ENCODE measurements at regions not wholly inside any gene's neighbourhood (a gene's known extent, or its start where the extent isn't known, plus 50 kb on each side); places are given as distances from the start of the nearest gene placed in this dataset.

GRCh38 chr5:6046296-6046967, 331.9 kb downstream of the MED10 start:
- no peak overlapping the region for H3K27ac ChIP-seq (ENCODE audit: low read length)
- no peak overlapping the region for H3K4me3 ChIP-seq (ENCODE audit: low read length in 2 of 2)
- no peaks in the 10 kb centered on the region for H3K36me3 ChIP-seq (ENCODE audit: control insufficient read depth in 2 of 2, insufficient read depth in 2 of 2, low read length in 2 of 2)
- no peaks in the 10 kb centered on the region for H3K9me3 ChIP-seq (ENCODE audit: control insufficient read depth in 2 of 2, low read length in 2 of 2)
- H3K9ac ChIP-seq (ENCODE audit: low read length in 2 of 2) = no peak overlapping the region
- peaks cover 4% of the 10 kb centered on the region in 2 donors for H3K27me3 ChIP-seq (ENCODE audit: control insufficient read depth in 1 of 2, insufficient read depth in 2 of 2, low read length in 2 of 2)
- H3K4me1 ChIP-seq (ENCODE audit: control insufficient read depth, insufficient read depth, low read length) = no peaks in the 10 kb centered on the region

- no peak overlapping the region for H3K27ac ChIP-seq (ENCODE audit: low read length)
- H3K4me1 ChIP-seq (ENCODE audit: control insufficient read depth, insufficient read depth, low read length) = no peaks in the 10 kb centered on the region
- H3K36me3 ChIP-seq (ENCODE audit: control insufficient read depth in 2 of 2, insufficient read depth in 2 of 2, low read length in 2 of 2) = no peaks in the 10 kb centered on the region
These were observed 334.6 kb downstream of the MED10 start for GRCh38 chr5:6043491-6044310.

GRCh38 chr5:6041977-6042550, 336.3 kb downstream of the MED10 start:
- Histone ChIP-seq H3K27me3 (ENCODE audit: control insufficient read depth in 1 of 2, insufficient read depth in 2 of 2, low read length in 2 of 2) (peaks cover 4% of the 10 kb centered on the region in 2 donors), H3K4me1 (ENCODE audit: control insufficient read depth, insufficient read depth, low read length) (no peaks in the 10 kb centered on the region), H3K9ac (ENCODE audit: low read length in 2 of 2) (no peak overlapping the region), H3K36me3 (ENCODE audit: control insufficient read depth in 2 of 2, insufficient read depth in 2 of 2, low read length in 2 of 2) (no peaks in the 10 kb centered on the region), H3K9me3 (ENCODE audit: control insufficient read depth in 2 of 2, low read length in 2 of 2) (no peaks in the 10 kb centered on the region), H3K4me3 (ENCODE audit: low read length in 2 of 2) (no peak overlapping the region), H3K27ac (ENCODE audit: low read length) (no peak overlapping the region)

More at GRCh38 chr5:6043491-6044310, 334.6 kb downstream of the MED10 start:
- no peak overlapping the region for H3K4me3 ChIP-seq (ENCODE audit: low read length in 2 of 2)
- no peak overlapping the region for H3K9ac ChIP-seq (ENCODE audit: low read length in 2 of 2)
- no peaks in the 10 kb centered on the region for H3K9me3 ChIP-seq (ENCODE audit: control insufficient read depth in 2 of 2, low read length in 2 of 2)
- H3K27me3 ChIP-seq (ENCODE audit: control insufficient read depth in 1 of 2, insufficient read depth in 2 of 2, low read length in 2 of 2) = peaks cover 4% of the 10 kb centered on the region in 2 donors

GRCh38 chr5:6039111-6039510, 339.2 kb downstream of the MED10 start:
- Histone ChIP-seq H3K4me3 (ENCODE audit: low read length in 2 of 2) (no peak overlapping the region), H3K9me3 (ENCODE audit: control insufficient read depth in 2 of 2, low read length in 2 of 2) (no peaks in the 10 kb centered on the region), H3K27ac (ENCODE audit: low read length) (no peak overlapping the region), H3K4me1 (ENCODE audit: control insufficient read depth, insufficient read depth, low read length) (no peaks in the 10 kb centered on the region), H3K27me3 (ENCODE audit: control insufficient read depth in 1 of 2, insufficient read depth in 2 of 2, low read length in 2 of 2) (peaks cover 0 to 2% of the 10 kb centered on the region in 2 donors), H3K9ac (ENCODE audit: low read length in 2 of 2) (no peak overlapping the region), H3K36me3 (ENCODE audit: control insufficient read depth in 2 of 2, insufficient read depth in 2 of 2, low read length in 2 of 2) (no peaks in the 10 kb centered on the region)

GRCh38 chr5:6036006-6036405, 342.3 kb downstream of the MED10 start:
- no peak overlapping the region for H3K4me3 ChIP-seq (ENCODE audit: low read length in 2 of 2)
- no peak overlapping the region for H3K27ac ChIP-seq (ENCODE audit: low read length)
- H3K4me1 ChIP-seq (ENCODE audit: control insufficient read depth, insufficient read depth, low read length) = no peaks in the 10 kb centered on the region
- no peaks in the 10 kb centered on the region for H3K27me3 ChIP-seq (ENCODE audit: control insufficient read depth in 1 of 2, insufficient read depth in 2 of 2, low read length in 2 of 2)
- H3K36me3 ChIP-seq (ENCODE audit: control insufficient read depth in 2 of 2, insufficient read depth in 2 of 2, low read length in 2 of 2) = no peaks in the 10 kb centered on the region
- H3K9ac ChIP-seq (ENCODE audit: low read length in 2 of 2) = no peak overlapping the region
- H3K9me3 ChIP-seq (ENCODE audit: control insufficient read depth in 2 of 2, low read length in 2 of 2) = no peaks in the 10 kb centered on the region

GRCh38 chr5:6029811-6030271, 348.5 kb downstream of the MED10 start:
- Histone ChIP-seq H3K27me3 (ENCODE audit: control insufficient read depth in 1 of 2, insufficient read depth in 2 of 2, low read length in 2 of 2) (no peaks in the 10 kb centered on the region), H3K36me3 (ENCODE audit: control insufficient read depth in 2 of 2, insufficient read depth in 2 of 2, low read length in 2 of 2) (no peaks in the 10 kb centered on the region), H3K4me3 (ENCODE audit: low read length in 2 of 2) (no peak overlapping the region), H3K9ac (ENCODE audit: low read length in 2 of 2) (no peak overlapping the region), H3K4me1 (ENCODE audit: control insufficient read depth, insufficient read depth, low read length) (no peaks in the 10 kb centered on the region), H3K9me3 (ENCODE audit: control insufficient read depth in 2 of 2, low read length in 2 of 2) (no peaks in the 10 kb centered on the region), H3K27ac (ENCODE audit: low read length) (no peak overlapping the region)

- no peak overlapping the region for H3K27ac ChIP-seq (ENCODE audit: low read length)
- no peaks in the 10 kb centered on the region for H3K27me3 ChIP-seq (ENCODE audit: control insufficient read depth in 1 of 2, insufficient read depth in 2 of 2, low read length in 2 of 2)
- no peak overlapping the region for H3K4me3 ChIP-seq (ENCODE audit: low read length in 2 of 2)
- no peaks in the 10 kb centered on the region for H3K9me3 ChIP-seq (ENCODE audit: control insufficient read depth in 2 of 2, low read length in 2 of 2)
- no peak overlapping the region for H3K9ac ChIP-seq (ENCODE audit: low read length in 2 of 2)
- no peaks in the 10 kb centered on the region for H3K36me3 ChIP-seq (ENCODE audit: control insufficient read depth in 2 of 2, insufficient read depth in 2 of 2, low read length in 2 of 2)
- no peaks in the 10 kb centered on the region for H3K4me1 ChIP-seq (ENCODE audit: control insufficient read depth, insufficient read depth, low read length)
These were observed 351.5 kb downstream of the MED10 start for GRCh38 chr5:6026766-6027406.

- H3K9me3 ChIP-seq (ENCODE audit: control insufficient read depth in 2 of 2, low read length in 2 of 2) = no peaks in the 10 kb centered on the region
- H3K27me3 ChIP-seq (ENCODE audit: control insufficient read depth in 1 of 2, insufficient read depth in 2 of 2, low read length in 2 of 2) = no peaks in the 10 kb centered on the region
- no peaks in the 10 kb centered on the region for H3K4me1 ChIP-seq (ENCODE audit: control insufficient read depth, insufficient read depth, low read length)
- H3K27ac ChIP-seq (ENCODE audit: low read length) = no peak overlapping the region
- no peak overlapping the region for H3K4me3 ChIP-seq (ENCODE audit: low read length in 2 of 2)
- no peaks in the 10 kb centered on the region for H3K36me3 ChIP-seq (ENCODE audit: control insufficient read depth in 2 of 2, insufficient read depth in 2 of 2, low read length in 2 of 2)
- no peak overlapping the region for H3K9ac ChIP-seq (ENCODE audit: low read length in 2 of 2)
These were observed 358.7 kb downstream of the MED10 start for GRCh38 chr5:6019612-6020011.

- no peak overlapping the region for H3K9ac ChIP-seq (ENCODE audit: low read length in 2 of 2)
- H3K4me1 ChIP-seq (ENCODE audit: control insufficient read depth, insufficient read depth, low read length) = no peaks in the 10 kb centered on the region
- no peaks in the 10 kb centered on the region for H3K36me3 ChIP-seq (ENCODE audit: control insufficient read depth in 2 of 2, insufficient read depth in 2 of 2, low read length in 2 of 2)
- H3K27ac ChIP-seq (ENCODE audit: low read length) = no peak overlapping the region
- H3K27me3 ChIP-seq (ENCODE audit: control insufficient read depth in 1 of 2, insufficient read depth in 2 of 2, low read length in 2 of 2) = no peaks in the 10 kb centered on the region
- no peak overlapping the region for H3K4me3 ChIP-seq (ENCODE audit: low read length in 2 of 2)
- H3K9me3 ChIP-seq (ENCODE audit: control insufficient read depth in 2 of 2, low read length in 2 of 2) = no peaks in the 10 kb centered on the region
These were observed 364.8 kb downstream of the MED10 start for GRCh38 chr5:6013506-6013905.

GRCh38 chr5:6011199-6011598, 367.1 kb downstream of the MED10 start:
- Histone ChIP-seq H3K4me1 (ENCODE audit: control insufficient read depth, insufficient read depth, low read length) (no peaks in the 10 kb centered on the region), H3K4me3 (ENCODE audit: low read length in 2 of 2) (no peak overlapping the region), H3K27me3 (ENCODE audit: control insufficient read depth in 1 of 2, insufficient read depth in 2 of 2, low read length in 2 of 2) (no peaks in the 10 kb centered on the region), H3K9me3 (ENCODE audit: control insufficient read depth in 2 of 2, low read length in 2 of 2) (no peaks in the 10 kb centered on the region), H3K9ac (ENCODE audit: low read length in 2 of 2) (no peak overlapping the region), H3K36me3 (ENCODE audit: control insufficient read depth in 2 of 2, insufficient read depth in 2 of 2, low read length in 2 of 2) (no peaks in the 10 kb centered on the region), H3K27ac (ENCODE audit: low read length) (no peak overlapping the region)

Data from stomach smooth muscle (tissue), 2 donors.